ENCODE measurements at regions not wholly inside any gene's neighbourhood (a gene's known extent, or its start where the extent isn't known, plus 50 kb on each side); places are given as distances from the start of the nearest gene placed in this dataset.
"Not testable (repeated sequence)": the region's sequence is repeated elsewhere in the genome, so short reads cannot be mapped to it uniquely, and the experiment has no call there.

DNA sequence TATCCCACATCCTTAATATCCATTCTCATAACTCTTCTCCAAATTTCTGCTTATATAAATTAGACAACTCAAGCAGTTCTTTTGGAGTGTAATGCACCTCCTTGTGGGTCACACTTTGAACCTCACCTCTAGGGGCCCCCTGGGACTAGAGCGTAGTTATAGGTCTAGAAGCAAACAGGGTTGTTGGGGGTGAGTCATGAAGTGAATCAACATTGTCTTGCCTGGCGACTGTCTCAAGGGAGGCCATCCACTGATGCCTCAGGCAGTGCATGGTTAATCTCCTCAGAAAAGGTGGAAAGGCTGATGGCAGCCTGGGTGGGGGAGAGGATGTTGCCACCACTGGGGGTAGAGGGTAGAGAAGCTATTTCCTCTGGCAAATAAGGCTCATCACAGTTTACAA is 129.1 kb downstream of the TNFRSF21 start:
- DNase-seq, result no peak

DNA sequence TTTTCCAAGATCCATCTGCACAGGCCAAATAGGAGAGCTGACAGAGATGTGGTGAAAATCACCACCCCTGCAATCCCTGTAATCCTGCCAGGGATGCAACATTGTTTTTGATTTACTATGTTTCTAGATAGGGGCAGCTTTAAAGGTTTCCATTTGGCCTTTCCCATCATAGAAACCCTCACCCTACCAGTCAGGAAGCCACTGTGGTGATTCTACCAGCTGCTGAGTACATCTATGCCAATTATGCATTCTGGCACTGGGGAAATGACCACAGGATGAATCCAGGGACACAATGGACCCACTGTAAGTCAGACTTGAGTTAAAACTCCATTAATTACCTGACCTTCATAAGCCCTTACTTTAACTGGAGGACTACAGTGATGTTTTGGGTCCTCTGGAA is 130.4 kb downstream of the TNFRSF21 start:
- no peak for DNase-seq

DNA sequence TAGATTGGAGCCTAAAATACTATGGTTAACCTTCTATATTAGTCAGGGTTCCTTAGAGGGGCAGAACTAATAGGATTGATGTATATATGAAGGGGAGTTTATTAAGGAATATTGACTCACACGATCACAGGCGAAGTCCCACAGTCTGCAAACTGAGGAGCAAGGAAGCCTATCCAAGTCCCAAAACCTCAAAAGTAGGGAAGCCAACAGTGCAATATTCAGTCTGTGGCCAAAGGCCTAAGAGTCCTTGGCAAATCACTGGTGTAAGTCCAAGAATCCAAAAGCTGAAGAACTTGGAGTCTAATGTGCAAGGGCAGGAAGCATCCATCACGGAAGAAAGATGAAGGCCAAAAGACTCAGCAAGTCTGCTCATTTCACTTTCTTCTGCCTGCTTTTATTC is 133.5 kb upstream of the ADGRF1 start:
- no peak for DNase-seq

DNA sequence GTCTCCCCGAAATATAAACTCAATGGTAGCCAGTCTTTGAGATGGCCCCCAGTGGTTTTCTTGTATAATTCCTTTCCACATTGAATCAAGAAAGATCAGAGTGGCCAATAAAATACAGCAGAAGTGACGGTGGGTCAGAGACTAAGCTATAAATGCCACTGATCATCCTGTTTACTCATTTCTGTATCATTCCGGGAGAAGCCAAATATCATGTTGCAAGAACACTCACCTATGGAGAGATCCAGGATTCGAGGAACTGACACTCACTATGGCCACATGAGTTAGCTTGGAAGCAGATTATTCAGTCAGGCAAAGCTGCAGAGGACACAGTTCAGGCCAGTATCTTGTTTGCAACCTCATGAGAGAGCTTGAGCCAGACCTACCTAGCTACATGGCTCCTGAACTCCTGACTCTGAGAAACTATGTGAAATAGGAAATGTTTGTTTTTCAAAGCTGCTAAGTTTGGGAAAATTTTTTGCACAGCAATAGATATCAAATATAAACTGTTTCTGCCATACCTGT is 132.4 kb upstream of the ADGRF1 start:
- no peak for DNase-seq

DNA sequence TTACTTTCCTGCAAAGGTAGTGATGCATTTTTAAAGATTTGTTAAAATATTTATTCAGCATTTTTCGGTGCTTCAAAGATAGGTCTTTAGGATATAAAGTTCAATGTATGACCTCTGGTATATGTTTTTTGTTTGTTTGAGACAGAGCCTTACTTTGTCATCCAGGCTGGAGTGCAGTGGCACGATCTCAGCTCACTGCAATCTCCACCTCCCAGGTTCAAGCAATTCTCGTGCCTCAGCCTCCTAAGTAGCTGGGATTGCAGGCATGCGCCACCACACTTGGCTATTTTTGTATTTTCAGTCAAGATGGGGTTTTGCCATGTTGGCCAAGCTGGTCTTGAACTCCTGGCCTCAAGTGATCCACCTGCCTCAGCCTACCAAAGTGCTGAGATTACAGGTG is 131.9 kb upstream of the ADGRF1 start:
- not testable (repeated sequence) for DNase-seq

DNA sequence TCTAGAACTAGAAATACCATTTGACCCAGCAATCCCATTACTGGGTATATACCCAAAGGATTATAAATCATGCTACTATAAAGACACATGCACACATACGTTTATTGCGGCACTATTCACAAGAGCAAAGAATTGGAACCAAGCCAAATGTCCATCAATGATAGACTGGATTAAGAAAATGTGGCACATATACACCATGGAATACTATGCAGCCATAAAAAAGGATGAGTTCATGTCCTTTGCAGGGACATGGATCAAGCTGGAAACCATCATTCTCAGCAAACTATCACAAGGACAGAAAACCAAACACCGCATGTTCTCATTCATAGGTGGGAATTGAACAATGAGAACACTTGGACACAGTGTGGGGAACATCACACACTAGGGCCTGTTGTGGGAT is 131.0 kb upstream of the ADGRF1 start:
- not testable (repeated sequence) for DNase-seq

DNA sequence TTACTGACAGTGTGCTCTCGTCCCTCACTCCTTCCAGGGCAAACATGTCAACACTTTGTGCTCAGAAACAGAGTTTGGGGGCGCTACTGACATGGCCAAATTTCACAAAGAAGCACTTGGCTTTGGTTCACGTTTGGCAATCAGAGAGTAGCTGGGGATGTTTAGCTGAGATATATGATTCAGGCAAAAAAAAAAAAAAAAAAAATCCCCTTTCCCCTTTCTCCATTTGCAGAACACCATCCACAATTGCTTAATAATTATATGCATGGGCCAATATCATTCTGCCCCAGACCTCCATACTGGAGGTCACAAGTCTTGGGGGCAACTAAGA is 128.4 kb upstream of the ADGRF1 start:
- no peak for DNase-seq

DNA sequence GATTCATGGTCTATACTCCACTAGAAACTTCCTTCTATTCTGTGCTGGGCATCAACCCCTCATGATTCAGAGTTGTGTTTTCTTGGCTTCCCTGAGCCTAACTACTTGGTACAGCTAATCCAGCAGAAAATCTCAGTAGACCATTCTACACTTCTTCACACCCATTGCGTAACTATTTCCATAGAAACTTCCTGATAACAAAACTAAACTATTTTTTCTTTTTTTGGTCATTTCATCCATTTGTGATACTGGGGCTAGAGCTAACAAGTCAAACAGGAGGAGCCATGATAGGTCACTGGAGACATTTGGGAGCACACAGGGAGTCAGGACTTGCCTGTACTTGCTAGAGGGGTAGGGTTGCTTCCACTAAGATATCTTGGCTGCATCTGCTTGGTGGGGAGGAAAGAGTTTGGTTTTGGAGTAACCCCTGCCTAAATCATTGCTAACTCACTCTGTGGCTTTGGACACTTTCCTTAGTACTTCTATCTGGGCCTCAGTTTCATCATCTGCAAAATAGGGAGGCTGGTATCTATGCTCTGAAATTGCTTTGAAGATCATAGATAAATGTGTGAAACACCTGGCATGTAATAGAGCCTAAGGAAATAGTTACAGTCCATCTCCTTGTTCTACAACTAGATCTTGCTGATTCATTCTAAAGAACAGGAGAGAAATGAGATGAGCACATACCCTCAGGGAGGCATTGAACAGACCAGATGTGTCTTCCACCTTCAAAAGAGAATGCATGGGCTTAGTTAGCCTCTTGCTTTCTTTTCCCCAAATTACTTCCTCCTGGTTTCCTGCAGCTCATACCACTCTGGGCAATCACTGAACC is 127.9 kb upstream of the ADGRF1 start:
- no peak for DNase-seq

DNA sequence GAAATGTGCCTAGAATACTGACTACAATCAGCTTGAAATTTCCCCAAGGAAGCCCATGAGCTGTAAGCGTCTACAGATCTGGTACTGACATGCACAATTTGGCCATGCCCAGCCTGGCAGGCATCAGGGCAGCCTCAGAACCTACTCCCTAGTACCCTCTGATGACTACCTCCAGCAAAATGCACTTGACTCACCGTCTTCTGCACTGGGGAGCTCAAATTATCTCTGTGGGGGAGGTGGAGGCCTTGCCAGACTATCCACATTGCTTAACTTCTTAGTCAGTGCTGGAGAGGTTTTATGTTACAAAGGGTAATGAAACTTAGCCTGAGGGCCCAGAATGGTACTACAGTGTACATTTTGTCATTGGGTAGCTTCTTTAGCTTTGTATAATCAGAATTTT is 126.0 kb upstream of the ADGRF1 start:
- DNase-seq, result no peak

DNA sequence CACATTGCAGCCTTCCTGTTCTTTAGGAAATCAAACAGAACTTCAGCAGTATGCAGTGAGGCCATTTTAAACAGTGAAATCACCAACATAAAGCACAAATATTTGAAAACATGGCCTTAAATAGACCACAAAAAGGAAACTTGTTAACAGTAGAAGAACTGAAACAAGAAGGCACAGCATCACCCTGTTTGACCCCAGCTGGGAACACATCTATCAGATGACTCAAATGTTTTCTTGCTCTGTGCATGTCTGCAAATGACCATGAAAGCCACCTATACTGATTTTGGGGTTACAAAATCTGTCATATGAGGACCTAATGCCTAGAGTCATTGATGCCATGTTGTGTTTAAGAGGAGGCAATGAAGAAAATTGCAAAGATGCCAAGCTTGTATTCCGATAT is 123.8 kb upstream of the ADGRF1 start:
- peak; percentile 8 for DNase-seq

DNA sequence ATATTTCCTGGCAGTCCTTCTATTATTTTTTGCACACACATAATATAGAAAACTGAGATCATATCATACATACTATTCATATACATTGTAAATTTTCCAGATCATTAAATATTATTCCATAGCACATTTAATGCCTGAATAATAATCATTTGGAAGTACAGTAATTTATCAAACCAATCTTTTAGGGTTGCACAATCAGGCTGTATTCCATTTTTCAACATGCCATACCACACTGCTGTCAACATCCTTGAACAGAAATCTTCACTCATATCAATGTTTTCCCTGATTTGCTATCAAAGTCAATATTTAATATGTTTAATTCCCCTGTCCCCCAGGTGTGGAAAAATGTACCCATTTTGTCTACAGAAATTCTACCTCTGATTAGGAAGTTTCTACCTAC is 122.7 kb upstream of the ADGRF1 start:
- no peak for DNase-seq

DNA sequence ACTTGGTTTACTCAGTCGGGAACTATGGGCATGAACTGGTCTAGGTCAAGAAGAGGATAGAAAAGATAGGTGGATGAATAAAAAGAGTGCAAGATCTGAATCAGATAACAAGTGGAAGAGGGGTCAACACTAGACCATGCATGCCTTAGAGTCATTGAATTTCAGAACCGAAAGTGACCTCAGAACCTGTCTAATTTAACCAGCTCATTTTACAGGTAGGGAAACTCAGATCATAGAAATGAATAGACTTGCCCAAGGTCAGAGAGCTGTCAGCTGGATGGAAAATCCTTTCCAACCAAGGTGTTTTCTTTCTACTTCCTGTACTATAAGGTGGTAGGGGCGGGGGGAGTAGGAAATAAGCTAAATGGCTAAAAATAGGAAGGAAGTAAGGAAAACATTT is 121.4 kb upstream of the ADGRF1 start:
- no peak for DNase-seq

DNA sequence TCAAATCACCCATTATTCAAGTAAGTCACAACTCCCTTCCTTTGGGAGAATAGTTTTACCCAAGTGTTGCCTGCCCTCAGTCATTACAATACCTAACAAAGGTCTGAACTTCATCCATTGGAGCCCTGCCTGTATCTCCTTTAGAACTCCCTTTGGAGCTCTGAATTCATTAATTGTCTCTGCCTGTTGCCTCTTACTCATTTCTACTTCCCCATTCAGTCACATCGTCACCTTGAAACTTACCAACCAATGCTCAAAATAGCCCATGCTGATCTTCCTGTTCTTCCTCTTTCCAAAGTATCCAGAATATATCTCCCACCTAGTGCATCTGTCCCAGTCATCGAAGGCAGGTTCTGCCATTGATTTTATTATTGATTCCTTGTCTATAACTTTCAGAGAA is 120.7 kb upstream of the ADGRF1 start:
- DNase-seq, result no peak

DNA sequence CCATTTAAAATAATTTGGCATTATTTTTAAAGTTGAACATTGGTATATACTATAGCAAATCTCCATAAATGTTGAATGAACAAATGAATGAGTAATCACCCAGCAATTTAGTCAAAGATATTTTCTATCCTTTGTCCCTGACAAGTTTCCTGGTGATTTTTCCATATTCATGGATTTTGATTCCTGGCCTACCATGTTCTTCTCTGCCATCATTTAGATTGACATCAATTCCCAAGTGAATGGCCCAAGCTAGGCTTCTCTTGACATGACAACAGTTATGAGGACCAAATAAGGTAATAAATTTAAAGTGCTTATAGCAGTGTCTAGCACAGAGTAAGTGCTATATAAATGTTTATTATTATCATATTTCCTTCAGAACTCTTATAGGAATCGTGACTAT is 120.1 kb upstream of the ADGRF1 start:
- no peak for DNase-seq

DNA sequence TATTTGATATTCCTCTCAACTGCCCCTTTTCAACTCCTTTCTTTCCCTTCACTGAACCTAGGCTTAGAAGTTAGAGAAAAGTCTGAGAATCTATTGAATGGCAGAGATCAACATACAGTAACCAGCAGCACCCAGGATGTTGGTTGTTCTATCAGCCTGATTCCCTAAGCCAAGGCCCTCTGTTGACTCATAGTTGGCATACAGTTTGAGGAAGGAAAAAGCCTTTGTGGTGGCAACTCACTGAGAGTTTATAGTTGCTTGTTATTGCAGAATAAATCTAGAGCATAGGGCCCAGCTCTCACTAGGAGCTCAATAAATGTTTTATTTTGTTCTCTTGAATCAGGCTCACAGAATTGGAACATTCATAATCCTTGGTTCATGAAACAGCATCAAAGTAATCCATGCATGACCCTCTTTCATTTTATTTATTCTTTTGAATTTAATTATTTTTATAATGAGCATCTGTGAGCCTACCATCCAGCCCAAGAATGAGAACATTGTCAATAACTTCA is 119.1 kb upstream of the ADGRF1 start:
- no peak for DNase-seq

DNA sequence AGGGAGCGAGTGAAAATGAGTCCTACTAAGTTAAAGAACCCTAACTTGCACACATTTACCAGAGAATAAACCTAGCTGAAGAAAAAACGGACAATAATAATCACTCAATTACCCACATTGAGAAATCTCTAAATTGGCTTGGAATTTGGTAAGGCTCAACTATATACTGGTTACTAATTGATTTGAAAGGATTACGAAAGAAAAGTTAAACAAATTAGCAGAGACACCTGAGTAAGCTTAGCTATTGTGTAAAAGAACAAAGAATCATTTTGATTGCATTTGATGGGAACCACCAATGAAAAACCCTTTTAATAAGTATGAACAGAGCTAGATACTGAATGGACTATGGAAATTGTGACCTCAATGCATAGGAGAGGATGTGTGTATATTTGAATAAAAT is 118.6 kb upstream of the ADGRF1 start:
- no peak for DNase-seq

DNA sequence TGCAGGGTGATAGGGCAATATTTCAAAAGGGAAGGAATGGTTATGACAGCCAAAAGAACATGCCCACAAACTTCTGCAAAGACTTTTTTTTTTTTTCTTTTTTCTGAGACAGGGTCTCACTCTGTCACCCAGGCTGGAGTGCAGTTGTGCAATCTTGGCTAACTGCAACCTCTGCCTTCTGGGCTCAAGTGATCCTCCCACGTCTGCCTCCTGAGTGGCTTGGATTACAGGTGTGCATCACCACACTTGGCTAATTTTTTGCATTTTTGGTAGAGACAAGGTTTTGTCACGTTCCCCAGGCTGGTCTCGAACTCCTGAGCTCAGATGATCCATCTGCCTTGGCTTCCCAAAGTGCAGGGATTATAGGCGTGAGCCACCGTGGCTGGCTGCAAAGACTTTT is 117.6 kb upstream of the ADGRF1 start:
- DNase-seq, result no peak

DNA sequence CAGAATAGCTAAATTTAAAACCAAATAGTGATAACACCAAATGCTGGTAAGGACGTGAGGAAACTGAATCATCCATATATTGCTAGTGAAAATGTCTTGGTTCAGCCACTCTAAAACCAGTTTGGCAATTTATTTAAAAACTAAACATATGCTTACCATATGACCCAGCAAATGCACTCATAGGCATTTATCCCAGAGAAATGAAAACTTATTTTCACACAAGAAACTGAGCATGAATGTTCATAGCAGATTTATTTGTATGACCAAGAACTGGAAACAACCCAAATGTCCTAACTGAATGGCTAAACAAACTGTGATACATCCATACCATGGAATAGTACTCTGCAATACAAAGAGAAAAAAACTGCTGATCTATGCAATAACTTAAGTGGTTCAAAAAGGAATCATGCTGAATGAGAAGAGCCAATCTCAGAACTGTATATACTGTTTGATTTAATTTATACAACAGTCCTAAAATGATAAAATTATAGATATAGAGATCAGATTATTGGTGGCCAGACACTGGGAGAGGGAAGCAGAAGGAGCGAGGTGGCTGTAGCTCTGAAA is 115.6 kb upstream of the ADGRF1 start:
- no peak for DNase-seq

DNA sequence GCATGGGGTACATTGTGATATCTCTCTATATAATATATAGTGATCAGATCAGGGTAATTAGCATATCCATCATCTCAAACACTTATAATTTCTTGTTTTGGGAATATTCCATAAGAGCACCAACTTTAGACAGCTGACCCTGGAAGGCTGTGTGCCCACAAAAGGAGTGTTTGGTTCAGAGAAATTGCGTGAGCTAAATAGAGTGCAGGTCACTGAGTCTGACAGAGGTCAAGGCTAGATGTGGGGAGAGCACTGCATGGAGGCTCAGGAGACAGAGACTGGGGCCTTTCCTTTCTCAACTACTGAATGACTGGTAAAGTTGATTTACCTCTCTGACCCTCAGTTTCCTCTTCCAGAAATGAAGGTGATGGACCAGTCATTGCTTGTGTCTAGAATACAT is 114.9 kb upstream of the ADGRF1 start:
- DNase-seq, result no peak

DNA sequence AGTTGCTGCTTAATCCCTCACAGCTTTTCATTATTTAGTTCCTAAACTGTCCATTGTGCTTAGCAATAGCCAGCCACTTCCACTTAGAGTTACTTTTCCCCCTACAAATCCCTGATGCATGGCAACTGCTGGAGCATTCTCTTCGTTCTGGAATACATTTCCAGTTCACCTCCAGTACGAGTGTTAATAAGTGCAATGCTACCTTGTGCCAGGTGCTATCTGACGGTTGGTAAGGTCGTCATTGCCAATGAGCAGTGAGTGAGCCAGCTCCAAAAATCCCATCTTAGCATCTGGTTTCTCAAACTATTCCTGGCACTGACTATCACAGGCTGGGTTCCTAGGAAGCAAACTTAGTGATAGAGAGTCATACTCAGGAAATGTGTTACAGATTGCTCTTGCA is 114.1 kb upstream of the ADGRF1 start:
- no peak for DNase-seq

DNA sequence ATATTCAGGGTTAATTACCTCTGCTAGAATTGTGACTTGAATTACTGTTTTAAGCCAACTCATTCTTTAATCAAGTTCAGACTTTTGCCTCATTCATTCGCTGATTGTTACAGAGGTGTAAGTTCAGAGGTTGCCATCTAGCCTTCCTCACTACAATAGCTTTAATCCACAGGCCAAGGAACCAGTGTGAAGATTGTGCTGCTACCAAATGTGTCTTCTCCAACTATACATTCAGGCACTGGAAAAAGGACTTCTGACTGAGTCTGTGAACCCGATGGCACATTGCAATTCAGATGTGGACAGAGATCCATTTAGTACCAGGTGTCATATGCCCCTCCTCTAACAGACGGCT is 111.2 kb upstream of the ADGRF1 start:
- no peak for DNase-seq

DNA sequence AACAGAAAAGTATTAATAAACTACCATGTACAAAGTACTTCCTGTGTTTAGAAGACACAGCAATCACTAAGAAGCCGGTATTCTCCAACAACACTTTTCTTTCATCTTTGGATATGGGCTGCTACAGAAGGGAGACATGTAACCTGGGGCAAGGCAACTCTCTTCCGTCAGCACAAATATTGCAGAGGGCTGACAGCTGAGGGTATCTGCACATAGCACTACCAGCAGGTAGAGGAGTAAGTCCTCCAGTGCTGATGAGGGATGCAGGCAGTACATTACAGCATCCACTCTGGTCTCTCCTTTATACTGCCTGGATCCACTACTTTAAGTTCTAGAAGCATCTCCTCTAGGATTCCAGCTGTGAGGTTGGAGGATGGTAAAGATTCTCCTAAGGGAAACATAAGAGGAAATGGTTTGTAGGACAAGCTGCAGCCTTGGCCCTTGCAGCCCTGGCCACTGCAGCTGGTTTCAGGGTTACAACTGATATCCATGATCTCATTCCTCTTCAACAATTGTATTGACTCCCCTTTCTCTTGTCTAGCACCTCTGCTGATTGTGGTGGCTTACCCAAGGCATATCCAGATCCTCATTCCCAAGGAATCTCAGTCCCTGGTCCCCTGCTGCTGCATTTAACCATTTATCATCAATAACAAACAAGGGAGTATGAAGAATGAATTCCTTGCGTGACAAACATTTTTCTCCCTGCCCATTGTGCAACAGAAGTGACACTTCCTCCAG is 110.7 kb upstream of the ADGRF1 start:
- no peak for DNase-seq

DNA sequence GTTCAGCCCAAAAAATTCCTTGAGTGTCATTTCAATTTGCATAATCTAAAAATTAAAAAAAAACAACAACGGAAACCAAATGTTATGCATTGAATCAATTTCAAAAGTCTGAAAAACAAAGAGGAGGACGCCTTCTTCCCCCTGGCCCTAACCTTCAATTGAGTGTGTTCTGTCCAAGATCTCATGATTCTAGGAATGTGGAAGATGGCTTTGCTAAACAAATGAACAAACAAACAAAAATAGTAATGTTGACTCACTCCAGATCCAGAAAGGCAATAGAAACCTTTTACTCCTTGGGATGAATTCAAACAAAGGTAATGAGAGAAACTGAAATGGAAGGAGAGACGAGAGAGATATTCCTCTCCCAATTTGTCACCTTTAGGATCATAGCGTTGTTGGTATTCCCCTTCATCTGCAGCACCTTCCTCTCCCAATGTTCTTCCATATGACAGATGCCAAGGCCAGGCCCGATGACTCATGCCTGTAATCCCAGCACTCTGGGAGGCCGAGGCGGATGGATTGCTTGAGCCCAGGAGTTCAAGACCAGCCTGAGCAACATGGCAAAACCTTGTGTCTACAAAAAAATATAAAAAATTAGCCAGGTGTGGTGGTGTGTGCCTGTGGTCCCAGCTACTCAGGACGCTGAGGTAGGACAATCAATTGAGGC is 109.2 kb upstream of the ADGRF1 start:
- DNase-seq, result no peak

DNA sequence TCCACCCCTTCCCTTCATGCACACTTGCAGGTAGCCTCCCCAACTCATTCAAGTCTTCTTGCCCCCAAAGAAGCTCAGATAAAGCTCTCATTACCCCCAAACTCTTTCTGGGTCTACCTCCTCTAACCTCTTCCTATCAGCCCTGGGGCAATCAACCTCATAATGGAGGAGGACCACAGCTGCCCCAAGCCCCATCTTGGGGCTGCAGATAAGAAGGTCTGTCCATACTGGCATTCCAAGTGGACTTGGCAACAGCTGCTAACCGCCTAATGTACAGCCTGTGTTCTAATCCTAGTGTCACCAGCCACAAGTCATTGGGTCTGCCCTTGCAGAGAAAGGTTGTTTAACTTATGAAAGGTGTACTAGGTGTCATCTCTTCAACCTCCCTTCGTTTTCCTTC is 107.4 kb upstream of the ADGRF1 start:
- no peak for DNase-seq
